NCI-H2196 treated with DMSO at 0.1 percent for 48 hours (cell line): ENCODE measurements at regions not wholly inside any gene's neighbourhood (a gene's known extent, or its start where the extent isn't known, plus 50 kb on each side); places are given as distances from the start of the nearest gene placed in this dataset.

Experiments used
- DNase-seq: peaks from one replicate; lab custom pipeline; 2025; ENCODE audit not compliant: unreplicated experiment; lab: John Stamatoyannopoulos, UW

DNA sequence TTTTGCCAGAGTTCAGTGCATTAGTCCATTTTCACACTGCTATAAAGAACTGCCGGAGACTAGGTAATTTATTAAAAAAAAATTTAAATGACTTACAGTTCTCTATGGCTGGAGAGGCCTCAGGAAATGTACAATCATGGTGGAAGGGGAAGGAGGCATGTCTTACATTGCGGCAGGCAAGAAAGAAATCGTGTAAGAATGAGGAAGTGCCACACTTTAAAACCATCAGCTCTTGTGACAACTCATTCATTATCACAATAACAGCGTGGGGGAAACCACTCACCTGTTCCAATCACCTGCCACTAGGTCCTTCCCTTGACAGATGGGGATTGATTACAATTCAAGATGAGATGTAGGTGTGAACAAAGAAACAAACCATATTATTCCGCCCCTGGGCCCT is 1361.4 kb downstream of the NSUN3 start:
- no peak for DNase-seq

DNA sequence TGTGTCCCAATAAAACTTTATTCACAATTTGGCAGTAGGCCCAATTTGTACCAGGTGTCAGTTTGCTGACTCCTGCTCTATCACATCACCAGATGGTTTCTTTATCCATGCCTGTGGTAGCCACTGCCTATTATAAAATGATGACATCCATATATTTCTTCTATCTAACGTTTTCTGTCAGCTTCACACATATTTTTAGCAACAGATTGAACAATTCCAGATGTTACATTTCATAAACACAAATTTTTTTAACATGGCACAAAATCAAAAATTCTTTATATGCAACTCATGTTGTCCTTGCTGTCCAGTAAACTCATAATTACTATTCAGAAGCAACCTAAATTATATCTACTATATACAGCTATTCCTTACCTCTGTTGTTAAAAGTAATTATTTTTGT is 1371.6 kb downstream of the NSUN3 start:
- no peak for DNase-seq

DNA sequence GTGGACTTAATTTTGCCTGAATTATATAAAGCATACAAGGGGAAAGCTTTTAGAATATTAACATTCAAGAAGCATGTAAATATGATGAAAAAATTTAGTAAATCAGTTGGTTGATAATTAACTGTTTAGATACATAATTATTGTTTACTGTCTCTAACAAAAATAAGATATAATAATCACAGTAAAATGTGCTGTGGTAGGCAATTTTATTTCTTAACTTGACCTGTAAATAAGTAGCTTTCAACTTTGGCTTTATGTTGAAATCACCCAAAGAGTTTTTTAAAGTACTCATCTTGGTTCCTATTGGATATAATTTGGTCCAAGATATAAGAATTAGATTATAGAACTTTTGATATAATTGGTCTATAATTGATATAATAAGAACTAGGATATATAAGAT is 1374.5 kb downstream of the NSUN3 start:
- no peak for DNase-seq

DNA sequence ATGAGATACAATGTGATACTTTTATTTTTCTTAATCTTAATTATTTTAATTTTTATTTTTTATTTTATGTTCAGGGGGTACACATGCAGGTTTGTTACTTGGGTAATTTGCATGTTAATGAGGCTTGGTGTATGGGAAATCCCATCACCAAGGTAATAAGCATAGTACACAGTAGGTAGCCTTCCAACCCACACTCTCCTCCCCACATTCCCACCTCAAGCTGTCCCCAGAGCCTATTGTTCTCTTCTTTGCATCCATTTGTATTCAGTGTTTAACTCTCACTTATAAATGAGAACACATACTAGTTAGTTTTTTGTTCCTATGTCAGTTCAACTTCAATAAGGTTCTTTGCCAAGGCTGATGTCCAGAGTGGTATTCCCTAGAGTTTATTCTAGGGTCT is 1375.4 kb downstream of the NSUN3 start:
- no peak for DNase-seq

DNA sequence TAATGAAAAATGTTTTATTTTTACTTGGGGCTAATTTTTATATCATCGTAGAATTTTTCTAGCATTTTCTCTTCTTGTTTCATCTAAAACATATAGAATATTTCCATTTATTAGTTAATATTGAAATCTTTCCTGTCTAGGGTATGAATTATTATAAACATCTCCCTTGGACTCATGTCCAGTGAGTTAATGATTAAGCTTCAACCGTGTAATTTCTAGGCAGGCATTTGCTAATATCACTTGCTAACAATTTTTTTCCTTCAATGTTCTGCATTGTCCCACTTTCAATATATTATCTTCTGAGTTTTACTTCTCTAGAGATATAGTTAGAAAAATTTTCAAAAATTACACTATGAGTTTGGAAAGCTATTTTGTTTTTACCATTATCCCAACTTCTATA is 1371.6 kb upstream of the EPHA6 start:
- no peak for DNase-seq

DNA sequence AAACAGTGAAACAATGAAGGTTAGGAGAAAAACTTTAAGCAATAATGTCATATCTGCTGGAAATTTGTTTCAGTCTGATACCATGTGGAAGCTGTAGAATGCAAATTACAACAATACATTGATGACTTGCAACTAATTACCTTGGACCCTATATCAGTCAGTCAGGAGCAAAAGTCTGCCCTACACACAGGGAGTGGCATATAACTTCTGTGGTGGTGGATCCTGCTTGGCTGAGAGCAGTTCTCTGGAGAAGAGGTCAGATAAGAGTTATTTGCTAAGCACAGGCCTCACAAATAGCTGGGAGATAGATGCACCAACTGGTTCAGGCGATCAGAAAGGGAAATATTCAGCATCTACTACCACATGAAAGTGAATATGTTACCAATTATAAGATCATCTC is 1364.6 kb upstream of the EPHA6 start:
- DNase-seq = no peak

DNA sequence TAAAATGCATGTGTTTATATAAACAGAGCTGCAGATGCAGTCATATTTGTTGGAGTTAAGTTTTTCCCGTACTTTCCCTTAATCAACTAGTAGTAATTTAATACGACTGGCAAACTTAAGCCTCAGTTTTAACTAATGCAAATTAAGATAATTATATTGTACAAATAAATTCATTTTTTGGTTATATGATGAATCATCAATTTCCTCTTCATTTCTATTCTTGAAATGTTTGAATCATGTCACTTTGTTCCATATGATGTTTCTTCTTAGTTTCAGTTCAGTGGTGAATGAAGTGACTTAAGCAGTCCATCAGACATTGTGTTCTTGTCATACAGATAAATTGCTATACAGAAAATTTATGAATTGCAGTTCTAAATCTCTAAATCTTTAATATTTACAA is 1361.2 kb upstream of the EPHA6 start:
- no peak for DNase-seq

DNA sequence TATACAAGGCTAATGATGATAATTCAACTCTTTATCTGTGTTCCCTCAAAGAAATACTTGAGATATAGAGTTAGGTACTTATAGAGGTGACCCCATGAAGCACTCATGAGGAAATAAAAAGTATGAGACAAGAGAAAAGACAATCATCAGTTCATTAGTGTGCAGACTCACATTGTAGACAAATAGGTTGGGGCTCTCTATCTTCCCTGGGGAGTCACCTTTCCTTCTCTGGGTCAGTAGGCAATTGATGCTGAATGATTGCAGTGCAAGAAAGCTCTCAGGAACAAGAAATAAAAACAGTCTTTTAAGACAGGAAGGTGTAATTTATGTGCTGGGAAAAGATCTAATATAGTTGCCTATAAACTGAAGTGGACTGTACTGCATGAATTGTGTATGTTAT is 1357.6 kb upstream of the EPHA6 start:
- DNase-seq = no peak

DNA sequence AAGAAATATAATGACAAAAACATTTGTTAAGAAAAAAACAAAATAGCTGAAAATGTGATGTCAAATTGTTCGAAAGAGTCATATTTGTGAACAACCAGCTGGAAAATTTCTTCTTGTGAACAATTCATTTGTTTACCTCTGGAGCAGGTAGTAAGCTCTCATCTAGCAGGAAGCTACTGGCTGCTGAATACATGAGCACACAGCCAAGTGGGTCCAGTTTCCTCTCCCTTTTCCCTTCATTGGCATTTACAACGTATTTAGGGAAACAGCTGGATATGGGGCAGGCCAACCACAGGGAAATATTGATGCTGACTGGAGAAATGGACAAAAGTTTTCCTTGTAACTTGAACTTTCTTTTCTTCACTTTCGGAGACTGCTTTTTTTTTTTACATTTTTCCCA is 1354.7 kb upstream of the EPHA6 start:
- no peak for DNase-seq

DNA sequence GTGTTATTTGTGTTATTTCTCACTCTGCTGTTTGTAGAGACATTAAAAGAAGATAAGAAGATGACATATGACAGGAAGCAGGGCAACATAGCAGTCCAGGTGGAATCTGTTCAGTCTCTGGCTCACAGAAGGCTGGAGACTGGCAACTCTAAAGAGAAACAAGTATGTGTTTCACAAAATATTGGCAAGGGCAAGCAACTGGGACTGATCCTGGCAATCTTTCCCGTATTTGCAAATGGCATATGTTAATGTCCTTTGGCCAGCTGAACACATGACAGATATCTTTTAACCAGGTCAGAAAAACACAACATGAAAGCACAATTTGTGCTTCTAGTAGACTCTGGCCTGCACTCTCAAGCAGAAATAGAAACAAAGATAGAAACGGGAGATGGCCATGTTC is 1354.1 kb upstream of the EPHA6 start:
- no peak for DNase-seq

DNA sequence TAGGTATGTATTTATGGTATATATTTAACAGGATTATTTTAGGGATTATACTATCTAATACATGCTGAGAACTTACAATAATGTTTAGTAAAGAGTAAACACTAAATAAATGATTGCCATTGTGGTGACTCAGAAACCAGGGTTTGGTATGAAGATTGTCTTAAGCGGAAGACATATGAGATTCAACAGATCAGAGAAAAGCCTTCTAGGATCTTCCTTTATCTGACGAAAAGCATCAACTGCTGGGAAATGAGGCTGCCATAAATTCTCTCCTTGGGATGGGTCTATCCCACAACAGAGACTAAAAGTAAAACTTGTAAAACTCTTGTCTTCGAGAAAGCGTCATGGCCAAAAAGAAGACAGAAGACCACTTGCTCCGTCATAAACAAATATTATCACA is 1352.2 kb upstream of the EPHA6 start:
- no peak for DNase-seq

DNA sequence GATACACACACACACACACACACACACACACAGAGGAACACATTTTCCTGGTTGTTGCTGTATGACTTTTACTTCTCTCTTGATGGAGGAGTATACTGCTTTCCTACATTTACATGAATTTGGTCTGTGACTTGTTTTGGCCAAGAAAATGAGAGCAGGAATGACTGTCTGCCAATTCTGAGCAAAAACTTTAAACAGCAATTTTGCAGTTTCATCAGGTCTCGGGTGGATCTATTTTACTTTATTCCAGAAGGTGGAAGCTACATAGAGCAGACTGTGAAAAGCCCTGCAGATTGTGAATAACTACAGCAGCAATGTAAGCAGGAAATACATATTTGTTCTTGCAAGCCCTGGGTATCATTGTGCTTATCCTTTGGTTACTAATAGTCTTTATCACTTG is 1350.0 kb upstream of the EPHA6 start:
- DNase-seq = no peak

DNA sequence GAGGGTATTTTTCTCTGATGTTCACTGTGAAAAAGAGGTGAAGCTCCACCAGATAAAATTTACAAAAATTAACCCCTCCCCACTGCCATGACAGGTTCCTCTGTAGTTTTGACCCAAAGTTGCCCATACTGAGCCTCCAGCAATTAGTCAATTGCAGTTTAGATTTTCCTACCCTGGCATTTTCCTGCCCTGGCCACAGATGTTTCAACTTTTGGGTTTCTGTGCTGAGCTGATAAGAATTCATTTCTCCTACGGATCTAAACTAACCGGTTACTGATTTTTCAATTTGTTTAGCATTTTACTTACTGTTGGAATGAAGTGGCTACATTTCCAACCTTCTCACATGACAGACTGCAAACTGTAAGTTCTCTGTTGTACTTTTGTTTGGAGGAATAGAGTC is 1346.1 kb upstream of the EPHA6 start:
- no peak for DNase-seq

DNA sequence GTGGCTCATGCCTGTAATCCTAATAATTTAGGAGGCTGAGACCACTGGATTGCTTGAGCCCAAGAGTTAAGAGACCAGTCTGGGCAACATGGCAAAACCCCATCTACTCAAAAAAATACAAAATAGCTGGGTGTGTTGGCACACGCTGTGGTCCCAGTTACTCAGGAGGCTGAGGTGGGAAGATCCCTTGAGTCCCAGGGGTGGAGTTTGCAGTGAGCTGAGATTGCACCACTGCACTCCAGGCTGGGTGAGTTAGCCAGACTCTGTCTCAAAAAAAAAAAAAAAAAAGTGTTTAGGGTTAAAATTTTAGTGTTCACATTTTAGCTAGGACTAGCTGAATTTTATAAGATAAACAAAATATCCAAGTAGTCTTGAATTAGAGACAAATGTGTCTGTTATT is 1340.1 kb upstream of the EPHA6 start:
- no peak for DNase-seq

DNA sequence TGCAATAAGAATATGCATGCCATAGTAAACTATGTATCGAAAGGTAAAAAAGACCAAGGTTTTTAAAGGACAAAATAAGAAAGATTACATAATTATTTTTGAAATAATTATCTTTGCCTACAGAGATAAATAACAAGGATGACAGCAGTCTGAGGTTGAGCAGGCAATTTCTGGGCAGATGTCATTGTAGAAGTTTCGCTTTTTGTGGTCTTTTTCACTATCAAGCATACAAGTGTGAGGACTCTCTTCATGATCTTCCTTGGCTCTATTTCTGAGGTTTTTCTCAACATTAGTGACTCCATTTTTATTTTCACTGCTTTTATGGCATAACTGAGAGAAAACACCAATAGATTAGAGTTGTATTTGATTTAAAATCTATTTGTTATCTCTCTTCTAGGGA is 1337.9 kb upstream of the EPHA6 start:
- DNase-seq = no peak

DNA sequence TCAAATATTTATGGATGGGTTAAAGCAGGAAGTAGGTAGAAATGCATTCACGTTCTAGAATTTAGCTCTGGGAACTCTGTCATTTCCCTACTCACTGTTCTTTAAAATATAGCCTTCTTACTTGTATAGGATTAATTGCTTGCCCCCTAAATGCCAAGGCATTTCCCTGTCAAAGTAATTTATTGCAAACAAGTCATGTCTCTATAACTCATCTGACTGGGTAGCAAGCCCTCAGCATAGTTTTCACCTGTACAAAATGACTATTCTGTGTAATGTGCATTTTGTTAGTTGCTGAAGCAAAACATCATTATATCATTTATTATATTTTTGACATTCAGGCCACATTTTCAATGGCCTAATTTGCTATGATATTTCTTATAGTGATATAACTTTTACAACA is 1308.2 kb upstream of the EPHA6 start:
- DNase-seq = no peak

DNA sequence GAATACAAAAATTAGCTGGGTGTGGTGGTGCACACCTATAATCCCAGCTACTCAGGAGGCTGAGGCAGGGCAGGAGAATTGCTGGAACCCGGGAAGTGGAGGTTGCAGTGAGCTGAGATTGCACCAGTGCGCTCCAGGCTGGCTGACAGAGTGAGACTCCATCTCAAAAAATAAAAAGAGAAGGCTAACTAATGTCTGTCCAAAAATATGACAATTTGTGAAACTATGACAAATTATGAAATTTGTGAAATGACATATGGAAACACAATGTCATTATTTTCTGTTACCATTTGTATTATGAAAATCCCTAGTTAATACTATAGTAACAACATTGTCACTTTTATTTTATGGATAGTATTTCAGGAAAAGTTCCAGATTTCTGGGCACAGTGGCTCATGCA is 1306.3 kb upstream of the EPHA6 start:
- DNase-seq = no peak

DNA sequence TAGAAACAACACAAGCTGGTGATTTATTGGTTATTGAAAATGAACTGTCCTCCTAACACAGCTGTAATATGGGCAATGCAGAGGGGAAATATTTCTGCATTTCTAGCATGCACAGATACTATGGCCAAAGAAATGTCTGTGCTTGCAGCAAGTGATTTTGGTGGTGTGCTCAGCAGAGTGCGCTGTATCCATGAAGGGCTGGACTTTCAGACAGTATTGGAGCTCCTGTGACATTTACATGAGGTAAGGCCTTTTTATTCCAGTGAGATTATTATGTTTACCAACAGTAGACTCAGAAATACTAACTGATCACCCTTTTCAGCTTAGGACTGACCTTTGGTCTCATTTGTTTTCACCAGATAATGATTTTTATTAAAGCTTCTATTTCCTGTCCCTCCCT is 1302.6 kb upstream of the EPHA6 start:
- DNase-seq = no peak

DNA sequence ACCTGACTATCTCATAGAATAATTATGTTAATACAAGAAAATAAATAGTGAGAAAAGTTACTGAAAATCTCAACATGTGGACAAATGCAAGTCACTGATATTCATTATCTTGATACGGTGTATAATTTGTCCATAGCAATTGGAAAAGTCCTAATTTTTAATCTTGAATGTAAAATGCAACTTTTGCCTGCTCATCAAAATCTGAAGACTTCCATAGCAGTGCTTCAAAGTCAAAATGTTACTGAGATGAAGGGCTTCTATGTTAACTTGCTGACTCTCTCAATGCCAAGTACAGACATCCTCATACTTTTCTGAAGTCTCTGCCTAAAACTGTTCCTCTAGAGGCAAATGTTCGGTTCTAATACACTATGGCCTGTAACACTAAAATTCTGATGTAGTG is 1300.1 kb upstream of the EPHA6 start:
- no peak for DNase-seq

DNA sequence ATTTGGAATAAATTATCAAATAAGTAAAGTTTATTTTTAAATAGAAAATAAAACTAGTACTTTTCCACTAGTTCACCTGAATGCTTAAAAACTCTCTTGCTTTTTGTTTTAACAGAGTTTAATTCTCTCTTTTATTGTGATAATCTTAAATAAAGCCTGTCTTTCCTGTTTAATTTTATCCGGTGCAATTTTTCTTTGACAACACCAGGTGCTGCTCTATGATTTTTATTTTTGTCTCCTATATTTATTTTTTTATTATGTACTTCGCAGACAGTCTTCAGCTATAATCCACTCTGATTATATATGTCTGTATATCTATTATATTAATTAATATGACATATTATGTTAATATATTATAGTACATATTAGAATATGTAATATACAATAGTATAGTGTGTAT is 1293.0 kb upstream of the EPHA6 start:
- DNase-seq = no peak

DNA sequence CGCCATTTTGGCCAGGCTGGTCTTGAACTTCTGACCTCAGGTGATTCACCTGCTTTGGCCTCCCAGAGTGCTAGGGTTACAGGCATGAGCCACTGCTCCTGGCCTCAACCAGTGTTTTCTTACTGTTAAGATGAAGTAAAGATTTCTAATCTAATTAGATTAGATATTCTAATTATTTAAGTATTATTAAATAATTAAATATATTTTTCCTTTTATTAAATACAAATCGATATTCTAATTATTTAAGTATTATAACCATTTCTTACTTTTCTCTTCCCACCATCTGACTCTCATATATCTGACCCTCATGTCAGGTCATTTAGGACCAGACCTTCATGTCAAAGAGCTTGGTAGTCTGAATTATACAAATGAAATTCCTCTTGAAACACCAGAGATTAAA is 1291.9 kb upstream of the EPHA6 start:
- no peak for DNase-seq

DNA sequence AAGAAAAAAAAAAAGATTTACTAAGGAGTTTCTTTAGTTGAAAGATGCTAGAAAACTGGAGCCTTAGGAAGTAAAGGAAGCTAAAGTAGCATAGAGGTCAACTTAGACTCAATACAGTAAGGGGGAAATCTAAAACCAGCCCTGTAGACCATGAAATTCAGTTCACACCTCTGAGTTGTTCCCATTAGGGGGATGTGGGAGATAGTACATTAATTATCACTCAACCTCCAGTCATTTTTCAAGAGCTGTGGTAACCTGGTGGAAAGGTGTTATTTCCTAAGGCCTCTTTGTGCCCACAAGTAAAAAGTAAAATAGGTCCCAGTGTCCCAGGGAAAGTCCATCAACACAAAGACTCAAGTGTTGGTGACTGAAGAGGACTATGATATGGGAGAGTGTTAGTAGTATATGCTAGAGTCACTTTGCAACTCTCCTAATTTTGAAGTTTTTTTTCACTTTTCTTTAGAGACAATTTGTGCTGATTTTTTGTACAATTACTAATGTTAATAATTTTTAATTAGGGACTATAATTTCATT is 1274.4 kb upstream of the EPHA6 start:
- DNase-seq = no peak

DNA sequence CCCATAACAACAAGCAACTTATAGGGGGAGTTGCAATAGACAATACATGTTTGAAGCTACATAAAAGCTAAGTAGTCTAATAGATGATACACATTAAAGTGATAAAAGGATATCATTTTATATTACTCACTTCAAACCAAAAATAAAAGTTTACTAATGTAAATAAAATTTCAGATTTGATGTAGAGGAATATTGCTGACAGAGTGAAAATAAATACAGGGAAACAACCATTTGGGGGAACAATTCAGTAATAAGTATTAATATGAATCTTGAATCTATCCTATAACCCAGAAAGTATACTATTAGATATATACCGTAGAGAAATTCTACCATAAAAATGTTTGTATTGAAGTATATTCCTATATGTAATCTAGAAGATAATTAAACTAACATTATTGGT is 1248.9 kb upstream of the EPHA6 start:
- DNase-seq = no peak

DNA sequence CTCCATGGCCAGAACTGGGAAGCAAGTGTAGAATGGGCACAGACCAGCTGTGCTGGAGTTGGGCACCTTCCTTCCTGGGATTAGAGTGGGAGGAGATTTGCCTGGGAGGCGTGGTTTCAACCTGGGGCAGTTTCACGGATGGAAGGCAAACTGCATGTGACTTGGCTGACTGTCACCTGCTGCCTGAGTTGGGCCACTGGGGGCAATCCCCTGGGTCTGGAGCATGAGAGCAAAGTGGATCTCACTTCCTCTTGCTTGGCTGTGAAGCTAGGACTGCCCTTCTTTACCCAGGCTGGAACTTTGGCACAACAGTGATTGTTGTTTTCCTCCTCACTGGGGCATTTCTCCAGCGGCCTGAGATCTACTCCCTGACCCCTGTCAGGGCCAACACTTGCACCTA is 1247.0 kb upstream of the EPHA6 start:
- DNase-seq = no peak
